ENCODE measurements at regions not wholly inside any gene's neighbourhood (a gene's known extent, or its start where the extent isn't known, plus 50 kb on each side); places are given as distances from the start of the nearest gene placed in this dataset.

GRCh38 chr12:123064366-123064765 lies 83.9 kb downstream of the ARL6IP4 start:
- no peak overlapping the region for H3T11ph ChIP-seq (ENCODE audit: low read length)
- no peak overlapping the region for H3K4me2 ChIP-seq (ENCODE audit: insufficient read depth, insufficient read length, low read length)
- H3K27me3 ChIP-seq (ENCODE audit: insufficient read depth, low read length): no peaks in the 10 kb centered on the region
- H4K8ac ChIP-seq (replicated peaks; ENCODE audit: insufficient read length, low read depth, low read length): no peak overlapping the region
- H4K20me1 ChIP-seq (ENCODE audit: control insufficient read depth, insufficient read depth, insufficient read length): no peaks in the 10 kb centered on the region
- H3K9me3 ChIP-seq (ENCODE audit: control insufficient read depth, low read depth, low read length): no peaks in the 10 kb centered on the region
- WGBS (ENCODE audit: extremely low coverage, insufficient read length, low lambda C conversion rate): no CpG with 5 or more reads among the region's 8 CpGs
- H2BK15ac ChIP-seq (ENCODE audit: low read depth, low read length): no peak overlapping the region
- H3K9ac ChIP-seq (ENCODE audit: extremely low read depth, insufficient read length, low read length): no peak overlapping the region
- no peak overlapping the region for H2AK5ac ChIP-seq (ENCODE audit: insufficient read length, low read length)
- no peak overlapping the region for H3K18ac ChIP-seq (ENCODE audit: insufficient read length, low read depth, low read length)
- H3K4me1 Mint-ChIP-seq: no peaks in the 10 kb centered on the region
- no peak overlapping the region for H3K56ac ChIP-seq (ENCODE audit: insufficient read length, low read depth, low read length)
- no peak overlapping the region for H3K23ac ChIP-seq (ENCODE audit: insufficient read length, low read depth, low read length)
- H3K27me3 Mint-ChIP-seq (ENCODE audit: low read depth): peaks cover 1% of the 10 kb centered on the region; the same call in 1 of the 2 replicates
- H3K23me2 ChIP-seq (ENCODE audit: insufficient read length, low read depth, low read length, poor library complexity, severe bottlenecking): no peaks in the 10 kb centered on the region
- no peak overlapping the region for H4K5ac ChIP-seq (ENCODE audit: insufficient read length, low read depth, low read length)
- no peak overlapping the region for H2BK20ac ChIP-seq (ENCODE audit: low read depth, low read length, poor library complexity, severe bottlenecking)
- H3K9me3 Mint-ChIP-seq: no peaks in the 10 kb centered on the region
- H3K36me3 Mint-ChIP-seq (ENCODE audit: insufficient read depth in 1 of 3, low read depth in 3 of 3): no peaks in the 10 kb centered on the region
- no peak overlapping the region for H4K91ac ChIP-seq (ENCODE audit: insufficient read length, low read depth, low read length)
- H3K14ac ChIP-seq (ENCODE audit: insufficient read depth, low read length): no peak overlapping the region
- no peaks in the 10 kb centered on the region for H3K79me1 ChIP-seq (ENCODE audit: insufficient read depth, low read depth, low read length, poor library complexity, severe bottlenecking)
- H3K4ac ChIP-seq (ENCODE audit: low read depth, low read length): no peak overlapping the region
- no peaks in the 10 kb centered on the region for H3K4me1 ChIP-seq (ENCODE audit: insufficient read depth, low read length)
- no peak overlapping the region for H3K4me3 Mint-ChIP-seq
- TF ChIP-seq CTCF (conservative IDR thresholded peaks at IDR 0.05): no peak
- no peaks in the 10 kb centered on the region for H3K79me2 ChIP-seq (ENCODE audit: insufficient read depth, low read length)
- no peak overlapping the region for H2AFZ ChIP-seq (ENCODE audit: low read length)
- no peak overlapping the region for H2BK120ac ChIP-seq (ENCODE audit: low read depth, low read length, poor library complexity, severe bottlenecking)
- H2BK12ac ChIP-seq (ENCODE audit: insufficient read length, low read depth, low read length): no peak overlapping the region
- H3K27ac Mint-ChIP-seq: no peak overlapping the region
- no peak overlapping the region for H2BK5ac ChIP-seq (ENCODE audit: insufficient read length, low read length)
- H3K27ac ChIP-seq (ENCODE audit: insufficient read length, low read depth, low read length): no peak overlapping the region
- DNase-seq: no peak
